Mesenchymal stem cell (in vitro differentiated cells and primary cell): ENCODE measurements at regions not wholly inside any gene's neighbourhood (a gene's known extent, or its start where the extent isn't known, plus 50 kb on each side); places are given as distances from the start of the nearest gene placed in this dataset.
"Not testable (repeated sequence)": the region's sequence is repeated elsewhere in the genome, so short reads cannot be mapped to it uniquely, and the experiment has no call there.

Source experiments
- DNase-seq: peaks from one replicate; pipeline ENCODE4 v3.0.0-alpha.2; 2013
- H2AFZ ChIP-seq: one replicate; pipeline ENCODE4 v1.6.1; 2013; ENCODE audit warnings: low read depth, mild to moderate bottlenecking, control low read depth, inconsistent platforms, low read length, moderate library complexity
- H2AK5ac ChIP-seq: 2 replicates; pipeline ENCODE4 v1.6.1; 2013; ENCODE audit warnings: low read length, moderate library complexity, mild to moderate bottlenecking, inconsistent platforms; ENCODE audit not compliant: severe bottlenecking
- H2BK120ac ChIP-seq: one replicate; pipeline ENCODE4 v1.6.1; 2013; ENCODE audit warnings: low read depth, mild to moderate bottlenecking, inconsistent platforms, low read length, moderate library complexity
- H2BK12ac ChIP-seq, 2 experiments: one replicate each; pipeline ENCODE4 v1.6.1; 2013; ENCODE audit warnings: inconsistent platforms in 2 of 2, low read length in 2 of 2, mild to moderate bottlenecking in 2 of 2, moderate library complexity in 2 of 2, control low read depth in 1 of 2
- H2BK15ac ChIP-seq: one replicate; pipeline ENCODE4 v1.6.1; 2013; ENCODE audit warnings: mild to moderate bottlenecking, low read depth, inconsistent platforms; ENCODE audit not compliant: poor library complexity, severe bottlenecking
- H2BK5ac ChIP-seq: 2 replicates; pipeline ENCODE4 v1.6.1; 2013; ENCODE audit warnings: low read depth, mild to moderate bottlenecking, low read length, control low read depth, inconsistent platforms; ENCODE audit not compliant: poor library complexity, severe bottlenecking
- H3K14ac ChIP-seq, 2 experiments: one replicate each; pipeline ENCODE4 v1.6.1; 2013; ENCODE audit warnings: inconsistent platforms in 2 of 2, low read length in 2 of 2, control low read depth in 1 of 2, mild to moderate bottlenecking in 1 of 2, moderate library complexity in 1 of 2
- H3K18ac ChIP-seq, 2 experiments: one replicate each; pipeline ENCODE4 v1.6.1; 2013; ENCODE audit warnings: inconsistent platforms in 2 of 2, low read length in 2 of 2, control low read depth in 1 of 2, low read depth in 1 of 2, mild to moderate bottlenecking in 1 of 2
- H3K23ac ChIP-seq, 2 experiments: one replicate each; pipeline ENCODE4 v1.6.1; 2013; ENCODE audit warnings: inconsistent platforms in 2 of 2, low read length in 2 of 2, mild to moderate bottlenecking in 2 of 2, moderate library complexity in 2 of 2, control low read depth in 1 of 2
- H3K27ac ChIP-seq: 2 replicates; pipeline ENCODE4 v1.5.1; 2013; ENCODE audit warnings: mild to moderate bottlenecking, moderate library complexity, low read length, control low read depth, inconsistent platforms; ENCODE audit not compliant: poor library complexity, severe bottlenecking
- H3K27me3 ChIP-seq, 2 experiments: 2 replicates each; pipeline versions ENCODE4 v1.6.1 to v1.7.0; 2013; ENCODE audit warnings: low read length in 2 of 2, mild to moderate bottlenecking in 2 of 2, moderate library complexity in 2 of 2, control low read depth in 1 of 2, inconsistent platforms in 1 of 2; ENCODE audit not compliant: control insufficient read depth in 1 of 2, insufficient read depth in 1 of 2
- H3K36me3 ChIP-seq, 2 experiments: 2 replicates each; pipeline versions ENCODE4 v1.6.1 to v1.7.0; 2013; ENCODE audit warnings: low read length in 2 of 2, control low read depth in 1 of 2, inconsistent platforms in 1 of 2, low read depth in 1 of 2, mild to moderate bottlenecking in 1 of 2; ENCODE audit not compliant: insufficient read depth in 2 of 2, control insufficient read depth in 1 of 2
- H3K4ac ChIP-seq, 2 experiments: one replicate each; pipeline ENCODE4 v1.6.1; 2013; ENCODE audit warnings: inconsistent platforms in 2 of 2, low read length in 2 of 2, mild to moderate bottlenecking in 2 of 2, moderate library complexity in 2 of 2, control low read depth in 1 of 2, low read depth in 1 of 2
- H3K4me1 ChIP-seq: 2 replicates; pipeline ENCODE4 v1.6.1; 2013; ENCODE audit warnings: low read depth, low read length, control low read depth; ENCODE audit not compliant: control insufficient read depth, insufficient read depth
- H3K4me2 ChIP-seq: 2 replicates; pipeline ENCODE4 v1.6.1; 2013; ENCODE audit warnings: low read length, mild to moderate bottlenecking, inconsistent platforms; ENCODE audit not compliant: poor library complexity, severe bottlenecking
- H3K4me3 ChIP-seq, 2 experiments: 2 replicates each; pipeline versions ENCODE4 v1.5.1 to v1.7.0; 2013; ENCODE audit warnings: low read length in 2 of 2, mild to moderate bottlenecking in 2 of 2, control low read depth in 1 of 2, low read depth in 1 of 2; ENCODE audit not compliant: insufficient read depth in 1 of 2
- H3K79me1 ChIP-seq: replicated peaks from 2 replicates; pipeline ENCODE4 v1.6.1; 2013; ENCODE audit warnings: mild to moderate bottlenecking, control low read depth, low read length, inconsistent platforms; ENCODE audit not compliant: poor library complexity, severe bottlenecking
- H3K9ac ChIP-seq: 2 replicates; pipeline ENCODE4 v1.7.0; 2013; ENCODE audit warnings: mild to moderate bottlenecking, low read length, moderate library complexity
- H3K9me3 ChIP-seq: 2 replicates; pipeline ENCODE4 v1.7.0; 2013; ENCODE audit warnings: mild to moderate bottlenecking, low read length; ENCODE audit not compliant: control insufficient read depth
- H4K8ac ChIP-seq: one replicate; pipeline ENCODE4 v1.6.1; 2013; ENCODE audit warnings: inconsistent platforms, mild to moderate bottlenecking, low read length, moderate library complexity
- H4K91ac ChIP-seq: one replicate; pipeline ENCODE4 v1.6.1; 2013; ENCODE audit warnings: mild to moderate bottlenecking, low read length, inconsistent platforms
- WGBS: methylation state at CpG from one replicate; pipeline ENCODE4 v1.1.7; 2013; ENCODE audit warnings: mixed read lengths; 5-methylcytosine and 5-hydroxymethylcytosine counted together

DNA sequence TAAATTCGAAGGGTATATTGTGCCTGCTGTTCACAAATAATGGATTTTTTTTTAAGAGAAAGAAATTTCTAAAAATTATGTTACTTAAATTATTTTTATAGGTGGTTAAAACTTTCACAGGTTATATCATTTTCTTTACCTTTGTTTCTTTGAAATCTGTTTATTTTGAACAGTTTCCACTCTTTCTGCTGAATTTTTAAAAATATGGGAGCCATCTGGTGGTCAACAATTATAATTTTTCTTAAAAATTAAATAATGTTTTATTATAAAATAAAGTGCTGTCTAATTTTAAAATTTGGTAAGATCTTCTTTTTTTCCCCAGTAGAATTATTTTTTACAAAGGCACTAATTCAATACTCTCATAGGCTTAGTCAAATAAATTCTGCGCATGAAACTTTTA lies 263.9 kb downstream of the ETV1 start:
- Histone ChIP-seq H3K27me3 (no peaks in the 10 kb centered on the region), H3K4ac (no peak overlapping the region), H3K27ac (no peak overlapping the region), H3K23ac (no peak overlapping the region), H2AK5ac (no peak overlapping the region), H2BK15ac (no peak overlapping the region), H2AFZ (no peak overlapping the region), H3K9ac (no peak overlapping the region), H3K79me1 (no peaks in the 10 kb centered on the region), H2BK120ac (no peak overlapping the region), H4K8ac (no peak overlapping the region), H4K91ac (no peak overlapping the region), H2BK5ac (no peak overlapping the region), H3K36me3 (no peaks in the 10 kb centered on the region), H3K4me3 (no peak overlapping the region), H3K18ac (no peak overlapping the region), H3K4me1 (no peaks in the 10 kb centered on the region), H2BK12ac (no peak overlapping the region), H3K4me2 (no peak overlapping the region), H3K9me3 (no peaks in the 10 kb centered on the region), H3K14ac (no peak overlapping the region)
- DNase-seq: no peak
- WGBS: 88% methylated on average over 1 of the region's 2 CpGs

- 100% methylated on average over 1 of the region's 2 CpGs for whole genome bisulfite sequencing
- no peaks in the 10 kb centered on the region for H3K79me1 ChIP-seq
Observed at GRCh38 chr7:13727279-13727678, 262.2 kb downstream of the ETV1 start.

DNA sequence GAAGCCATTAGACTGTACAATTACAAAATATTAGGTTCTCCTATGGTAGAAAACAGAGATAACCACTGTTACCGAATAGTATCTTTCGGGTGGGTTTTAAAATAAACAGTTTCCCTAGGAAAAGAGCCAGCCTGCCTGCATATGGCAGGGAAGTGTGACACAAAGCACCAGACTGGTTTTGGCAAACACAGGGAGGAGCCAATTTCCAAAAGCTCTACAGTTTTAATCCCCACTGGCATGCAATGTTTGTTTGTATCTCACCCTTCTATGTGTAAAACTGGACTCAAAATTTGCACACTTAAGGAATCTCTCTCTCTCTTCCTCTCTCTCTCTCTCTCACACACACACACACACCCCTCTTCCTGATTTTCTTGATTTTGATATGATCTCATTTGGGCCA lies 261.7 kb downstream of the ETV1 start:
- no peak overlapping the region for H3K14ac ChIP-seq
- no peaks in the 10 kb centered on the region for H3K79me1 ChIP-seq
- no peak overlapping the region for H2AK5ac ChIP-seq
- no peak for DNase-seq
- H3K4me1 ChIP-seq: no peaks in the 10 kb centered on the region
- WGBS: 90% methylated on average over 2 of the region's 2 CpGs
- H2AFZ ChIP-seq: no peak overlapping the region
- no peak overlapping the region for H2BK15ac ChIP-seq
- H2BK120ac ChIP-seq: no peak overlapping the region
- no peak overlapping the region for H4K8ac ChIP-seq
- H3K4me2 ChIP-seq: no peak overlapping the region
- no peak overlapping the region for H3K27ac ChIP-seq
- H3K18ac ChIP-seq: no peak overlapping the region
- H4K91ac ChIP-seq: no peak overlapping the region
- H2BK12ac ChIP-seq: no peak overlapping the region
- H3K9ac ChIP-seq: no peak overlapping the region
- H3K4me3 ChIP-seq: no peak overlapping the region
- H3K23ac ChIP-seq: no peak overlapping the region
- no peaks in the 10 kb centered on the region for H3K9me3 ChIP-seq
- no peak overlapping the region for H3K4ac ChIP-seq
- H3K36me3 ChIP-seq: no peaks in the 10 kb centered on the region
- no peak overlapping the region for H2BK5ac ChIP-seq
- H3K27me3 ChIP-seq: no peaks in the 10 kb centered on the region

More at GRCh38 chr7:13727279-13727678, 262.2 kb downstream of the ETV1 start:
- H2BK12ac ChIP-seq: no peak overlapping the region
- H3K4me2 ChIP-seq: no peak overlapping the region
- H3K4me1 ChIP-seq: no peaks in the 10 kb centered on the region
- H3K4me3 ChIP-seq: no peak overlapping the region
- no peak overlapping the region for H4K91ac ChIP-seq
- H3K36me3 ChIP-seq: no peaks in the 10 kb centered on the region
- no peak overlapping the region for H2AK5ac ChIP-seq
- no peak overlapping the region for H4K8ac ChIP-seq
- no peak overlapping the region for H3K9ac ChIP-seq
- H3K4ac ChIP-seq: no peak overlapping the region
- no peaks in the 10 kb centered on the region for H3K27me3 ChIP-seq
- H2BK5ac ChIP-seq: no peak overlapping the region
- no peak overlapping the region for H2BK15ac ChIP-seq
- H2AFZ ChIP-seq: no peak overlapping the region
- no peak overlapping the region for H3K27ac ChIP-seq
- H2BK120ac ChIP-seq: no peak overlapping the region
- no peak overlapping the region for H3K14ac ChIP-seq
- H3K9me3 ChIP-seq: no peaks in the 10 kb centered on the region
- DNase-seq: no peak
- no peak overlapping the region for H3K23ac ChIP-seq
- H3K18ac ChIP-seq: peak overlapping the region in 1 of 2 experiments; percentile 28

DNA sequence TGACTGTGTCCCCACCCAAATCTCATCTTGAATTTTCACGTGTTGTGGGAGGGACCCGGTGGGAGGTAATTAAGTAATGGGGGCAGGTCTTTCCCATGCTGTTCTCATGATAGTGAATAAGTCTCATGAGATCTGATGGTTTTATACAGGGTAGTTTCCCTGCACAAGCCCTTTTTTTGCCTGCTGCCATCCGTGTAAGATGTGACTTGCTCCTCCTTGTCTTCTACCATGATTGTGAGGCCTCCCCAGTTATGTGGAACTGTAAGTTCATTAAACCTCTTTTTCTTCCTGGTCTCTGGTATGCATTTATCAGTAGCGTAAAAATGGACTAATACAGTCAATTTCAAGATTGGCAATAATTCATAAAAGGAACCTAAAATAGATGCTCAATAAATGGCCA lies 261.0 kb downstream of the ETV1 start:
- not testable (repeated sequence) for H3K27me3 ChIP-seq, H3K27ac ChIP-seq, H4K8ac ChIP-seq, H3K79me1 ChIP-seq, H3K9ac ChIP-seq, H2BK120ac ChIP-seq, H3K9me3 ChIP-seq, H3K23ac ChIP-seq, H2AK5ac ChIP-seq, H2AFZ ChIP-seq, H3K4ac ChIP-seq, H2BK15ac ChIP-seq, H3K36me3 ChIP-seq, H3K4me2 ChIP-seq, H2BK12ac ChIP-seq, H3K4me1 ChIP-seq, H3K14ac ChIP-seq, H4K91ac ChIP-seq, DNase-seq, H2BK5ac ChIP-seq, H3K18ac ChIP-seq, H3K4me3 ChIP-seq
- WGBS: 96% methylated on average over 2 of the region's 4 CpGs
